HCT116 (cell line): ENCODE measurements at regions not wholly inside any gene's neighbourhood (a gene's known extent, or its start where the extent isn't known, plus 50 kb on each side); places are given as distances from the start of the nearest gene placed in this dataset.

Experiments used
- ATAC-seq: fragments of 200-7000 bp; cut with Tn5 transposase; 2 replicates; pipeline ENCODE4 v1.9.1; 2020; ENCODE audit warnings: mild to moderate bottlenecking, moderate library complexity
- BruUV-seq: library from RNA; stranded (reverse); fragments of 400-500 nt; replicated peaks from 2 replicates; lab custom pipeline; 2021; lab: Mats Ljungman, UMichigan
- CTCF ChIA-PET: fragments of 300-600 bp; sonication (Branson Sonifier 250); formaldehyde crosslinking; loops from one replicate; lab custom pipeline; 2021; ENCODE audit warnings: antibody characterized with exemption; lab: Charles Lee
- POLR2A ChIA-PET: fragments of 300-600, 350-600 bp; sonication (Branson Sonifier 250); formaldehyde crosslinking; loops from one replicate; lab custom pipeline; 2021; ENCODE audit warnings: antibody characterized with exemption; lab: Charles Lee
- RAD21 ChIA-PET, 2 experiments: fragments of 300-600 bp; sonication (Branson Sonifier 250); formaldehyde crosslinking; loops; one replicate each; lab custom pipeline; 2023; ENCODE audit warnings: low total read pairs in 2 of 2; ENCODE audit not compliant: uncharacterized antibody in 2 of 2, unreplicated experiment in 2 of 2, low non-redundant PET in 1 of 2; lab: Charles Lee
- DNase-seq: peaks from one replicate; pipeline ENCODE4 v3.0.0-alpha.2; 2010; ENCODE audit warnings: low read depth, low spot score
- H2AFZ ChIP-seq: fragments of 200-600 bp; shearing (Covaris generic), sonication (generic); 2 replicates; pipeline ENCODE4 v1.6.1; 2017; ENCODE audit warnings: low read depth, mixed run types, mixed read lengths, antibody characterized with exemption, low read length; ENCODE audit not compliant: poor library complexity, severe bottlenecking
- H3K27ac ChIP-seq: 2 replicates; pipeline ENCODE4 v1.5.1; 2012; ENCODE audit warnings: low read depth, low read length
- H3K27me3 ChIP-seq: fragments of 200-600 bp; sonication (generic); 2 replicates; pipeline ENCODE4 v1.6.1; 2016; ENCODE audit warnings: mixed run types, low read length, mixed read lengths; ENCODE audit not compliant: insufficient read depth
- H3K36me3 ChIP-seq, 2 experiments: fragments of 200-500 bp in 1 of 2; fragments of 200-600 bp in 1 of 2; sonication (Bioruptor generic) in 1 of 2; sonication (generic) in 1 of 2; 2 replicates each; pipeline versions ENCODE4 v1.5.1 to v1.6.1; 2014 to 2016; ENCODE audit warnings: low read length in 2 of 2, inconsistent platforms in 1 of 2, mixed read lengths in 1 of 2, mixed run types in 1 of 2; ENCODE audit not compliant: insufficient read depth in 2 of 2, control insufficient read depth in 1 of 2
- H3K4me1 ChIP-seq, 2 experiments: fragments of 200-600 bp in 1 of 2; sonication (generic) in 1 of 2; 2 replicates each; pipeline versions ENCODE4 v1.5.1 to v1.6.1; 2012 to 2017; ENCODE audit warnings: low read length in 2 of 2, inconsistent platforms in 1 of 2, mild to moderate bottlenecking in 1 of 2, mixed read lengths in 1 of 2, mixed run types in 1 of 2, moderate library complexity in 1 of 2; ENCODE audit not compliant: insufficient read depth in 2 of 2, control insufficient read depth in 1 of 2
- H3K4me2 ChIP-seq: fragments of 200-600 bp; sonication (generic); 2 replicates; pipeline ENCODE4 v1.6.1; 2017; ENCODE audit warnings: mixed run types, low read length, mixed read lengths
- H3K4me3 ChIP-seq, 2 experiments: fragments of 200-600 bp in 1 of 2; sonication (generic) in 1 of 2; replicated peaks in 1 of 2; 2 replicates each; pipeline ENCODE4 v1.5.1; 2011 to 2016; ENCODE audit warnings: low read length in 2 of 2, control low read depth in 1 of 2, low read depth in 1 of 2, mild to moderate bottlenecking in 1 of 2, mixed read lengths in 1 of 2, mixed run types in 1 of 2
- H3K79me2 ChIP-seq: fragments of 200-600 bp; sonication (generic); 2 replicates; pipeline ENCODE4 v1.6.1; 2017; ENCODE audit warnings: mild to moderate bottlenecking, mixed run types, low read length, moderate library complexity, mixed read lengths; ENCODE audit not compliant: insufficient read depth
- H3K9ac ChIP-seq: fragments of 200-600 bp; sonication (generic); 2 replicates; pipeline ENCODE4 v1.6.1; 2016; ENCODE audit warnings: low read length, mixed read lengths
- H3K9me2 ChIP-seq: fragments of 200-600 bp; sonication (generic), shearing (Covaris generic); 2 replicates; pipeline ENCODE4 v1.6.1; 2017; ENCODE audit warnings: mixed run types, mild to moderate bottlenecking, moderate library complexity; ENCODE audit not compliant: insufficient read depth
- H3K9me3 ChIP-seq, 2 experiments: fragments of 200-500 bp in 1 of 2; fragments of 200-600 bp in 1 of 2; sonication (Bioruptor generic) in 1 of 2; sonication (generic) in 1 of 2; 2 replicates each; pipeline ENCODE4 v1.6.1; 2014 to 2017; ENCODE audit warnings: low read length in 2 of 2, mixed read lengths in 2 of 2, inconsistent platforms in 1 of 2, low read depth in 1 of 2, mild to moderate bottlenecking in 1 of 2, mixed run types in 1 of 2, moderate library complexity in 1 of 2; ENCODE audit not compliant: control insufficient read depth in 1 of 2, insufficient read depth in 1 of 2
- H4K20me1 ChIP-seq: fragments of 200-600 bp; sonication (generic), shearing (Covaris generic); 2 replicates; pipeline ENCODE4 v1.6.1; 2017; ENCODE audit warnings: mixed run types, mild to moderate bottlenecking, moderate library complexity; ENCODE audit not compliant: insufficient read depth
- CBX3 ChIP-seq: IDR thresholded peaks from 2 replicates; pipeline ENCODE4 v1.6.1; 2012; ENCODE audit warnings: low read depth
- CEBPB ChIP-seq: IDR thresholded peaks from 2 replicates; pipeline ENCODE4 v1.6.1; 2012; ENCODE audit warnings: low read depth
- EGR1 ChIP-seq: IDR thresholded peaks from 2 replicates; pipeline ENCODE4 v1.6.1; 2012; ENCODE audit warnings: low read depth
- ELF1 ChIP-seq: IDR thresholded peaks from 2 replicates; pipeline ENCODE4 v1.6.1; 2012; ENCODE audit warnings: low read depth, borderline replicate concordance
- EZH2 ChIP-seq: fragments of 200-600 bp; sonication (generic); IDR thresholded peaks from 2 replicates; pipeline ENCODE4 v1.6.1; 2017; ENCODE audit warnings: antibody characterized with exemption, mixed run types
- EZH2phosphoT487 ChIP-seq: fragments of 200-600 bp; IDR thresholded peaks from 2 replicates; pipeline ENCODE4 v1.6.1; 2018; ENCODE audit warnings: antibody characterized with exemption, borderline replicate concordance
- FOSL1 ChIP-seq: IDR thresholded peaks from 2 replicates; pipeline ENCODE4 v1.6.1; 2012; ENCODE audit warnings: low read depth
- JUND ChIP-seq: IDR thresholded peaks from 2 replicates; pipeline ENCODE4 v1.6.1; 2012
- MAX ChIP-seq: IDR thresholded peaks from 2 replicates; pipeline ENCODE4 v1.6.1; 2012
- POLR2A ChIP-seq: IDR thresholded peaks from 2 replicates; pipeline ENCODE4 v1.7.0; 2011; ENCODE audit warnings: borderline replicate concordance; ENCODE audit not compliant: insufficient read depth, insufficient read length; ENCODE audit errors: extremely low read depth
- POLR2AphosphoS5 ChIP-seq: IDR thresholded peaks from 2 replicates; pipeline ENCODE4 v1.6.1; 2011; ENCODE audit warnings: mild to moderate bottlenecking, low read depth, low read length, moderate library complexity
- REST ChIP-seq: IDR thresholded peaks from 2 replicates; pipeline ENCODE4 v1.6.1; 2012; ENCODE audit warnings: low read depth
- SIN3A ChIP-seq: IDR thresholded peaks from 2 replicates; pipeline ENCODE4 v1.6.1; 2012; ENCODE audit warnings: low read depth
- SP1 ChIP-seq: IDR thresholded peaks from 2 replicates; pipeline ENCODE4 v1.6.1; 2012; ENCODE audit warnings: low read depth
- SRF ChIP-seq: IDR thresholded peaks from 2 replicates; pipeline ENCODE4 v1.6.1; 2012; ENCODE audit warnings: low read depth
- TCF7L2 ChIP-seq: IDR thresholded peaks from 2 replicates; pipeline ENCODE4 v1.7.0; 2011; ENCODE audit warnings: borderline replicate concordance, inconsistent platforms; ENCODE audit not compliant: insufficient read depth, insufficient read length; ENCODE audit errors: extremely low read depth
- YY1 ChIP-seq: IDR thresholded peaks from 2 replicates; pipeline ENCODE4 v1.6.1; 2011; ENCODE audit warnings: low read length, low read depth, moderate library complexity, mild to moderate bottlenecking; ENCODE audit not compliant: insufficient replicate concordance; ENCODE audit errors: extremely low read depth
- ZBTB33 ChIP-seq: IDR thresholded peaks from 2 replicates; pipeline ENCODE4 v1.6.1; 2011; ENCODE audit warnings: mild to moderate bottlenecking, low read length, moderate library complexity; ENCODE audit not compliant: insufficient replicate concordance; ENCODE audit errors: extremely low read depth
- ZFX ChIP-seq: fragments of 450-650 bp; IDR thresholded peaks from 2 replicates; pipeline ENCODE4 v1.6.1; 2017
- ZNF274 ChIP-seq: fragments of 200-500 bp; sonication (Bioruptor generic); IDR thresholded peaks from 2 replicates; pipeline ENCODE4 v1.6.1; 2014; ENCODE audit warnings: mild to moderate bottlenecking, low read depth, low read length, inconsistent platforms
- intact Hi-C: fragments of 100-400 bp; cut with micrococcal nuclease; formaldehyde crosslinking; loops from 2 replicates; pipeline ENCODE4 v1.10.0; 2022

- no peaks in the 10 kb centered on the region for H3K36me3 ChIP-seq
- H3K4me1 ChIP-seq, result no peaks in the 10 kb centered on the region
- no peak overlapping the region for H3K4me3 ChIP-seq
- no peak overlapping the region for H3K9ac ChIP-seq
- TF ChIP-seq EZH2phosphoT487 (no peak), MAX (no peak), CEBPB (no peak), POLR2A (no peak), SIN3A (no peak), REST (no peak), YY1 (no peak), EZH2 (no peak), ELF1 (no peak), ZFX (no peak), ZBTB33 (no peak), CBX3 (no peak), FOSL1 (no peak), SRF (no peak), SP1 (no peak), EGR1 (no peak), POLR2AphosphoS5 (no peak), ZNF274 (no peak), TCF7L2 (no peak), JUND (no peak)
- no peaks in the 10 kb centered on the region for H4K20me1 ChIP-seq
- no peaks in the 10 kb centered on the region for H3K27me3 ChIP-seq
- H3K27ac ChIP-seq, result no peak overlapping the region
- intact Hi-C loops, result no loop called here
- ChIA-PET RAD21 (no interaction called here), POLR2A (no interaction called here), CTCF (no interaction called here)
- H3K9me3 ChIP-seq, result peaks cover 4 to 10% of the 10 kb centered on the region in 2 experiments; a peak in 2 of 4 replicates
- H3K9me2 ChIP-seq, result no peaks in the 10 kb centered on the region
- no peak overlapping the region for H2AFZ ChIP-seq
- ATAC-seq, result no peak
- H3K4me2 ChIP-seq, result no peak overlapping the region
- no TSS peak for BruUV-seq
- no peaks in the 10 kb centered on the region for H3K79me2 ChIP-seq
- DNase-seq, result no peak
Measured at GRCh38 chr3:96183871-96184270, 630.5 kb upstream of the EPHA6 start.
